ENCODE measurements at regions not wholly inside any gene's neighbourhood (a gene's known extent, or its start where the extent isn't known, plus 50 kb on each side); places are given as distances from the start of the nearest gene placed in this dataset.

DNA sequence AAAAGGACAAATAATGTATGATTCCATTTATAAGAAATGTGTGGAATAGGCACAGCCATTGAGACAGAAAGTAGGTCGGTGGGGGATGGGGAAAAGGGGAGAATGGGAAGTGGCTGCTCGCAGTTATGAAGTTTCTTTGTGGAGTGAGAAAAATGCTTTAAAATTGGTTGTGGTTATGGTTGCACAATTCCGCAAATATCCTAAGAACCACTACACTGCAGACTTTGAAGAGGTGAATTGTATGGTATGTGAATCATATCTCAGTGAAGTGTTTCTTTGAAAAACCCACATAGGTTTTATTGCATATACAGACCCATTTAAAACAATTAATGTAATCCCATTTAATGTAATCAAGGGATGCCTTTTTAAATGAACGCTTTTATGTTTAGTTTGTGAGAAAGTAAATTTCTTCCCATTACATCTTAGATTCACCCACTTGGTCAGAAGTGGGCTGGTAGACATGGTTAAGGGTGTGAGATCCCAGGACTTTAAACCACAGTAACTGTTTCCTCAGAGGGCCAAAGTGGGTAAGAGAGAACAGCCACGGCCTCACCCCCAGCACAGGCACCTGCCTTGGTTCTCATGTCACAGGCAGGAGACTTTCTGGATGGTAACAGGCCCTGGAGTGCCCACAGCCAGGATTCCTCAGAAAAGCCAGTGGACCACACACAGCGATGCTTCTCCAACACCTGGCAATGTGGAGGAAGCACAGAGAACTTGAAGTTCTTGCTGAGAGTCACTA, 119.3 kb upstream of the GJB6 start:
- TF ChIP-seq, protein P1, sequence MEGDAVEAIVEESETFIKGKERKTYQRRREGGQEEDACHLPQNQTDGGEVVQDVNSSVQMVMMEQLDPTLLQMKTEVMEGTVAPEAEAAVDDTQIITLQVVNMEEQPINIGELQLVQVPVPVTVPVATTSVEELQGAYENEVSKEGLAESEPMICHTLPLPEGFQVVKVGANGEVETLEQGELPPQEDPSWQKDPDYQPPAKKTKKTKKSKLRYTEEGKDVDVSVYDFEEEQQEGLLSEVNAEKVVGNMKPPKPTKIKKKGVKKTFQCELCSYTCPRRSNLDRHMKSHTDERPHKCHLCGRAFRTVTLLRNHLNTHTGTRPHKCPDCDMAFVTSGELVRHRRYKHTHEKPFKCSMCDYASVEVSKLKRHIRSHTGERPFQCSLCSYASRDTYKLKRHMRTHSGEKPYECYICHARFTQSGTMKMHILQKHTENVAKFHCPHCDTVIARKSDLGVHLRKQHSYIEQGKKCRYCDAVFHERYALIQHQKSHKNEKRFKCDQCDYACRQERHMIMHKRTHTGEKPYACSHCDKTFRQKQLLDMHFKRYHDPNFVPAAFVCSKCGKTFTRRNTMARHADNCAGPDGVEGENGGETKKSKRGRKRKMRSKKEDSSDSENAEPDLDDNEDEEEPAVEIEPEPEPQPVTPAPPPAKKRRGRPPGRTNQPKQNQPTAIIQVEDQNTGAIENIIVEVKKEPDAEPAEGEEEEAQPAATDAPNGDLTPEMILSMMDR (IDR thresholded peaks at IDR 0.05): no peak
- no peak for TF ChIP-seq POLR2A (IDR thresholded peaks at IDR 0.05)
- intact Hi-C loops (cut with DNase I; ENCODE audit: low total_unique reads): no loop called here
- 75 to 76% methylated on average over 6 of the region's 6 CpGs for WGBS, 2 donors
- H3K4me3 ChIP-seq (ENCODE audit: low read depth, poor library complexity, severe bottlenecking): no peak overlapping the region
- DNase-seq (ENCODE audit: low spot score in 2 of 2): no peak

DNA sequence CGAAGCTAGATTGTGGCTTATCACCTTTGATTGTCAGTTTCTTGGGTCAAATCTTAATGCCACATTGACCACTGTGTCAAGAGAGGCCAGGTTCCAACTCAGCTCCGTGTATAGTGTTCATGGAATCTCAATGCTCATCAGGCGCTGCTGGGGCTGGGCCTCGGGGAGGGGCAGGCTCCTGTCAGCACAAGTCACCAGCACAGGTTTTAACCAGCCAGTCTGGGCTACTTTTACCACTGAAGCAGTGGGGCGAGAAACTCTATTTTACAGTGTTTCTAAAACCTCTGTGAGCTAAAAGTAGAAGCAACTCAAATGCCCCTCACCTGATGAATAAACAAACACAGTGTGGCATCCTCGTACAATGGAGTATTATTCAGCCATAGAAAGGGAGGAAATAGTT, 118.7 kb upstream of the GJB6 start:
- intact Hi-C loops (cut with DNase I; ENCODE audit: low total_unique reads): no loop called here
- 52 to 54% methylated on average over 6 of the region's 6 CpGs for WGBS, 2 donors
- no peak for TF ChIP-seq POLR2A (IDR thresholded peaks at IDR 0.05)
- TF ChIP-seq, protein P1 (IDR thresholded peaks at IDR 0.05): no peak
- no peak for DNase-seq (ENCODE audit: low spot score in 2 of 2)
- H3K4me3 ChIP-seq (ENCODE audit: low read depth, poor library complexity, severe bottlenecking): no peak overlapping the region

DNA sequence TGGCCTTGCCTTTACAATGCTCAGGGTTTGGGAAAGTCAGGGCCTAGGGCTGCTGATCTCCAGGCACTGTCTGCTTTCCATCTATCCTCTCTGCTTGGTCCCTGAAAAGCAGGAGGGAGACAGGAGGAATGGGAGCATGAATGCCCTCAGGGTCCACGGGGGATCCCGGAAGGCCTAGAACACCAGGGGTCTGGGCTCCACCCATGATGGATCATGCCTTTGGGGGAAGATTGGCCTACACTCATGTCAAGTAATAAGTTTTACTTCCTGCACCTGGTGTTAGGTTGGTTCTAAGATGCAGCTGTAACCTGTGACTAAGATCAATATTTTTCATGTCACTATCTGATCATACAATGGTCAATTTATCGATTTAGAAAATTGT, 118.3 kb upstream of the GJB6 start:
- intact Hi-C loops (cut with DNase I; ENCODE audit: low total_unique reads): no loop called here
- TF ChIP-seq, protein P1 (IDR thresholded peaks at IDR 0.05): no peak
- no peak for TF ChIP-seq POLR2A (IDR thresholded peaks at IDR 0.05)
- 57 to 66% methylated on average over 3 of the region's 3 CpGs for WGBS, 2 donors
- no peak for DNase-seq (ENCODE audit: low spot score in 2 of 2)
- no peak overlapping the region for H3K4me3 ChIP-seq (ENCODE audit: low read depth, poor library complexity, severe bottlenecking)

DNA sequence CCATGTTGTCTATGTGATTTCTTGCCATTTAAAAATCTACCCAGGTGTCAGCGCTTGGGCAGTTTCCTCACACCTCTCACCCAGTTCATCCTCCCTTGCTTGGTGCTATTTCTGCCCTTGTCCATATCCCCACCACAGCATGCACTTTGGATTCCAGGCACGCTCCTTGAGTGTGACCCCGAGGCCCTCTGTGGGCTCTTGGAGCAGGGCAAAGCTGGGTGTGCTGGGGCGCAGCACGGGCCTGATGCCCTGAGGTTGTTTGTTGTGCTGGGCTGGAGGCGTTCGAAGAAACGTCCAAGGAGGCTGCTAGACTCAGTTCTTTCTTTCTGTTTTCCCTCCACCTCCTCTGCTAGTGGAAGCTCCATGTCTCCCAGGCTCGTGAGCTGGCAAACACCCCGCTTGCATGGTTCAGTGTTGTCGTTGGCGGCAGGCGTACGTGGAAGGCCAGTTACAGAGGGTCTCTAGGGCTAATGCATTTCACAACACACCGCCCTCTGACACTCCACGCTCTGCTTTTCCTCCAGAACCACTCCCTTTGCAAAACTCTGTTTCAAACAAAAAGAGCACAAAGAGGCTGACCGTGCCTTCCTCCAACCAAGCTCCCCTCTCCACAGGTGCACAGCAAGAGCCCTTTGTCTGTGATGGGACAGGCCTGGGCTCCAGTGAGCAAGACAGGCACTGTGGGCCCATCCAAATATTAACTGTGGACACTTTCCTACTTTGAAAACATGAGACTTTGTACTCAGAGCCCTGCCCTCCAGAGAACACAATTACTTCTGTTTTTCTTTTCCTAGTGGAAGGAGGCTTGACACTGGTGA, 117.7 kb upstream of the GJB6 start:
- DNase-seq (ENCODE audit: low spot score in 2 of 2): no peak
- no peak for TF ChIP-seq POLR2A (IDR thresholded peaks at IDR 0.05)
- TF ChIP-seq, protein P1 (IDR thresholded peaks at IDR 0.05): no peak
- H3K4me3 ChIP-seq (ENCODE audit: low read depth, poor library complexity, severe bottlenecking): no peak overlapping the region
- intact Hi-C loops (cut with DNase I; ENCODE audit: low total_unique reads): no loop called here
- WGBS, 2 donors: 80 to 82% methylated on average over 17 of the region's 17 CpGs

GRCh38 chr13:20348645-20349408, 116.7 kb upstream of the GJB6 start:
- WGBS, 2 donors: 93 to 96% methylated on average over 8 of the region's 8 CpGs
- intact Hi-C loops (cut with DNase I; ENCODE audit: low total_unique reads): no loop called here
- TF ChIP-seq, protein P1 (IDR thresholded peaks at IDR 0.05): no peak
- TF ChIP-seq POLR2A (IDR thresholded peaks at IDR 0.05): no peak

More at GRCh38 chr13:20348645-20349408, 116.7 kb upstream of the GJB6 start:
- no peak overlapping the region for H3K4me3 ChIP-seq (ENCODE audit: low read depth, poor library complexity, severe bottlenecking)
- no peak for DNase-seq (ENCODE audit: low spot score in 2 of 2)

All from lower leg skin (tissue), 4 donors.